SK-N-SH (cell line): ENCODE measurements at regions not wholly inside any gene's neighbourhood (a gene's known extent, or its start where the extent isn't known, plus 50 kb on each side); places are given as distances from the start of the nearest gene placed in this dataset.

Experiments used
- CTCF ChIA-PET: fragments of 300-600, 350-600 bp; formaldehyde crosslinking; extraction: SDS; loops from one replicate; lab custom pipeline; 2021; lab: Yijun Ruan, JAX
- POLR2A ChIA-PET: fragments of 350-600 bp; sonication (Branson Sonifier 250); formaldehyde crosslinking; extraction: SDS; loops from one replicate; lab custom pipeline; 2020; ENCODE audit warnings: antibody characterized with exemption, inconsistent platforms; lab: Yijun Ruan, JAX
- DNase-seq: peaks from one replicate; pipeline ENCODE4 v3.0.0; 2012
- H2AFZ ChIP-seq: fragments of 200-600 bp; sonication (generic); 2 replicates; pipeline ENCODE4 v1.8.1; 2016; ENCODE audit warnings: antibody characterized with exemption, mild to moderate bottlenecking, low read depth
- H3F3A ChIP-seq: fragments of 200-600 bp; sonication (generic); replicated peaks from 2 replicates; pipeline ENCODE3; 2016; ENCODE audit warnings: antibody characterized with exemption, mild to moderate bottlenecking; ENCODE audit not compliant: insufficient read depth
- H3K27ac ChIP-seq, 2 experiments: fragments of 200-500 bp in 1 of 2; fragments of 200-600 bp in 1 of 2; sonication (Bioruptor generic) in 1 of 2; sonication (generic), shearing (Covaris generic) in 1 of 2; 2 replicates each; pipeline versions ENCODE4 v1.5.1 to v1.6.1; 2014 to 2016; ENCODE audit warnings: low read depth in 2 of 2, inconsistent platforms in 1 of 2, low read length in 1 of 2, mild to moderate bottlenecking in 1 of 2, mixed read lengths in 1 of 2
- H3K27me3 ChIP-seq: fragments of 200-600 bp; sonication (generic), shearing (Covaris generic); 2 replicates; pipeline ENCODE4 v1.6.1; 2016; ENCODE audit warnings: mixed run types; ENCODE audit not compliant: insufficient read depth
- H3K36me3 ChIP-seq, 2 experiments: fragments of 200-500 bp in 1 of 2; fragments of 200-600 bp in 1 of 2; sonication (Bioruptor generic) in 1 of 2; sonication (generic) in 1 of 2; replicated peaks in 1 of 2; 2 replicates each; pipeline versions ENCODE3 to v1.5.1; 2014 to 2016; ENCODE audit warnings: low read length in 1 of 2, mild to moderate bottlenecking in 1 of 2; ENCODE audit not compliant: insufficient read depth in 2 of 2, control insufficient read depth in 1 of 2
- H3K4me1 ChIP-seq, 2 experiments: fragments of 200-500 bp in 1 of 2; fragments of 200-600 bp in 1 of 2; sonication (Bioruptor generic) in 1 of 2; sonication (generic), shearing (Covaris generic) in 1 of 2; 2 replicates each; pipeline versions ENCODE4 v1.5.1 to v1.6.1; 2014 to 2016; ENCODE audit warnings: low read depth in 1 of 2, low read length in 1 of 2, mixed run types in 1 of 2; ENCODE audit not compliant: insufficient read depth in 2 of 2, control insufficient read depth in 1 of 2
- H3K4me2 ChIP-seq: fragments of 200-600 bp; sonication (generic), shearing (Covaris generic); 2 replicates; pipeline ENCODE4 v1.6.1; 2017; ENCODE audit warnings: mixed run types
- H3K4me3 ChIP-seq, 2 experiments: fragments of 200-500 bp in 1 of 2; fragments of 200-600 bp in 1 of 2; sonication (Bioruptor generic) in 1 of 2; sonication (generic), shearing (Covaris generic) in 1 of 2; 2 replicates each; pipeline versions ENCODE4 v1.5.1 to v1.8.1; 2014 to 2016; ENCODE audit warnings: low read depth in 2 of 2, inconsistent platforms in 1 of 2, low read length in 1 of 2, mild to moderate bottlenecking in 1 of 2, mixed read lengths in 1 of 2, moderate library complexity in 1 of 2
- H3K79me2 ChIP-seq: fragments of 200-600 bp; sonication (generic); 2 replicates; pipeline ENCODE4 v1.8.1; 2017; ENCODE audit warnings: mild to moderate bottlenecking; ENCODE audit not compliant: insufficient read depth
- H3K9ac ChIP-seq: fragments of 200-600 bp; sonication (generic); 2 replicates; pipeline ENCODE4 v1.6.1; 2017; ENCODE audit warnings: mixed run types
- H3K9me2 ChIP-seq: fragments of 200-600 bp; sonication (generic); 2 replicates; pipeline ENCODE4 v1.6.1; 2017; ENCODE audit warnings: mixed run types
- H3K9me3 ChIP-seq: fragments of 200-600 bp; sonication (generic); 2 replicates; pipeline ENCODE4 v1.6.1; 2017; ENCODE audit warnings: mixed run types, mild to moderate bottlenecking, moderate library complexity
- H4K20me1 ChIP-seq: fragments of 200-600 bp; sonication (generic); 2 replicates; pipeline ENCODE4 v1.6.1; 2017; ENCODE audit warnings: mild to moderate bottlenecking, mixed run types; ENCODE audit not compliant: insufficient read depth
- FOXM1 ChIP-seq: IDR thresholded peaks from 2 replicates; pipeline ENCODE4 v1.4.0; 2012; ENCODE audit warnings: low read depth, mild to moderate bottlenecking
- GABPA ChIP-seq: IDR thresholded peaks from 2 replicates; pipeline ENCODE4 v1.4.0; 2012; ENCODE audit warnings: low read depth, mild to moderate bottlenecking
- GATA2 ChIP-seq: sonication (generic); formaldehyde crosslinking; IDR thresholded peaks from 2 replicates; pipeline ENCODE4 v1.5.0; 2020; ENCODE audit warnings: mild to moderate bottlenecking, missing genetic modification reagents
- IRF3 ChIP-seq: fragments of 150-350 bp; IDR thresholded peaks from 2 replicates; pipeline ENCODE4 v1.6.1; 2016; ENCODE audit warnings: mild to moderate bottlenecking, low read depth, low read length
- JUND ChIP-seq: IDR thresholded peaks from 2 replicates; pipeline ENCODE4 v1.4.0; 2012
- NRF1 ChIP-seq: IDR thresholded peaks from 2 replicates; pipeline ENCODE4 v1.6.1; 2012; ENCODE audit warnings: low read depth, mild to moderate bottlenecking, low read length
- POLR2AphosphoS5 ChIP-seq: IDR thresholded peaks from 2 replicates; pipeline ENCODE4 v1.6.1; 2012; ENCODE audit warnings: low read depth, low read length
- RCOR1 ChIP-seq: fragments of 150-350 bp; IDR thresholded peaks from 2 replicates; pipeline ENCODE4 v1.6.1; 2017; ENCODE audit warnings: antibody characterized with exemption, low read length
- RFX5 ChIP-seq: IDR thresholded peaks from 2 replicates; pipeline ENCODE4 v1.6.1; 2012; ENCODE audit warnings: mild to moderate bottlenecking, improper control_type of control experiment, low read length
- RXRA ChIP-seq: IDR thresholded peaks from 2 replicates; pipeline ENCODE4 v1.4.0; 2012; ENCODE audit warnings: low read depth, mild to moderate bottlenecking, borderline replicate concordance
- SIN3A ChIP-seq: IDR thresholded peaks from 2 replicates; pipeline ENCODE4 v1.6.1; 2012; ENCODE audit warnings: low read depth, mild to moderate bottlenecking, low read length, moderate library complexity, borderline replicate concordance
- TAF1 ChIP-seq: IDR thresholded peaks from 2 replicates; pipeline ENCODE4 v1.6.1; 2012; ENCODE audit warnings: low read depth, mild to moderate bottlenecking, low read length, moderate library complexity, borderline replicate concordance
- WGBS: methylation state at CpG from one replicate; pipeline ENCODE4 v1.1.6; 2017; ENCODE audit warnings: low lambda C conversion rate; 5-methylcytosine and 5-hydroxymethylcytosine counted together
- TF ChIP-seq, protein P1 (sequence below): IDR thresholded peaks from 2 replicates; pipeline ENCODE4 v1.4.0; 2012; ENCODE audit warnings: low read depth
- TF ChIP-seq, protein P2 (sequence below): fragments of 200-600 bp; sonication (generic); IDR thresholded peaks from 2 replicates; pipeline ENCODE4 v1.6.1; 2017; ENCODE audit warnings: antibody characterized with exemption, mild to moderate bottlenecking, moderate library complexity

DNA sequence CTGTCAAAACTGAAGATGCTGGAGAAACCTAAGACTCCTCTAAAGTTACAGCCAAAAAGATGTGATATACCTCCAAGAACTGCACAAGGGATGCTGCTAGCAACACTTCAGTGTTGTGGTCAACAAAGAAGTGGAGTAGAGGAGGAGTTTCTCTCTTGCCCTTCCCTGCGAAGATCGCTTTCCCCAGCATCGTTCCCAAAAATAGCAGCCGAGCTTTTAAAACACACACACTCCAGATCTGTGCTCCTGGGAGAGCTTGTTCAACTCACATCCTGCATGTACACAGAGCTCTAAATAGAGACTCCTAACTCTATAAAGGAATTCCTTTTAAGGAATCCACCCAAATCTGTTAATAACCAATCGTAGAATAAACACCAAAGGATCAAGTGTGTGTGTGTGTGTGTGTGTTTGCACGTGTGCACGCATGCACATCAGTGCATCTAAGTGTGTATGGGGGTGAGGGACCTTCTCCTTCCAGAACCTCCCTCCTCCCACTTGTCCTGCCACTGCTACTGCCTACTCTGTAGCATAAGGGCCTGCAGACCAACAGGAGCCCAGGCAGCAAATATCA, 58.5 kb downstream of the PSMG1 start:
- no peak for DNase-seq
- Histone ChIP-seq H3K79me2 (no peaks in the 10 kb centered on the region), H3K36me3 (no peaks in the 10 kb centered on the region), H3K9me2 (no peaks in the 10 kb centered on the region), H3K9me3 (no peaks in the 10 kb centered on the region)
- no peak for TF ChIP-seq NRF1
- TF ChIP-seq, all 33 proteins: peak for 0
- H3K4me3 ChIP-seq = no peak overlapping the region
- ChIA-PET CTCF (interaction anchor here (0.6 to 2.1 kb wide), 10 partner anchors 7 to 456 kb away, joined by 3 to 8 read pairs (median 4); no protein-coding TSS in a partner anchor), POLR2A (interaction anchor here (0.6 kb wide), 1 partner anchor 46 kb away, joined by 3 read pairs; no protein-coding TSS in a partner anchor)
- no peak overlapping the region for H2AFZ ChIP-seq
- H3K9ac ChIP-seq = no peak overlapping the region
- no peak overlapping the region for H3K27ac ChIP-seq
- H3K4me1 ChIP-seq = peaks cover 0 to 8% of the 10 kb centered on the region in 2 experiments; a peak in 1 of 4 replicates
- no peak overlapping the region for H3K4me2 ChIP-seq
- WGBS = 82% methylated on average over 7 of the region's 7 CpGs
- no peaks in the 10 kb centered on the region for H3F3A ChIP-seq
- no peaks in the 10 kb centered on the region for H3K27me3 ChIP-seq
- no peaks in the 10 kb centered on the region for H4K20me1 ChIP-seq

DNA sequence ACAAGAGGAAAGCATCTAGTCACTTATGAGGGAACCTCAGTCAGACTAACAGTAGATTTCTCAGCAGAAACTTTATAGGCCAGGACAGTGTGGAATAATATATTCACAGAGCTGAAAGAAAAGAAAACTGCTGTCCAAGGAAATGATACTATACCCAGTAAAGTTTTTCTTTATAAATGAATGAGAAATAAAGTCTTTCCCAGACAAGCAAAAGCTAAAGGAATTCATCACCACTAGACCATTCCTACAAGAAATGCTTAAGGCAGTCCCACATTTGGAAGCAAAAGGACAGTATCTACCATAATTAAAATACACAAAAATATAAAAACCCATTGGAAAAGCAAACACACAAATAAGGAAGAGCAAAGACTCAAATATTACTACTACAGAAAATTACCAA, 59.9 kb downstream of the PSMG1 start:
- TF ChIP-seq, protein P1, sequence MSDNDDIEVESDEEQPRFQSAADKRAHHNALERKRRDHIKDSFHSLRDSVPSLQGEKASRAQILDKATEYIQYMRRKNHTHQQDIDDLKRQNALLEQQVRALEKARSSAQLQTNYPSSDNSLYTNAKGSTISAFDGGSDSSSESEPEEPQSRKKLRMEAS = no peak
- no peak for TF ChIP-seq JUND
- TF ChIP-seq SIN3A = no peak
- TF ChIP-seq GATA2 (CRISPR knock-in tag) = no peak
- no peak for TF ChIP-seq TAF1
- no peak for TF ChIP-seq FOXM1
- no peak for TF ChIP-seq RFX5
- TF ChIP-seq RXRA = no peak
- TF ChIP-seq, protein P2, sequence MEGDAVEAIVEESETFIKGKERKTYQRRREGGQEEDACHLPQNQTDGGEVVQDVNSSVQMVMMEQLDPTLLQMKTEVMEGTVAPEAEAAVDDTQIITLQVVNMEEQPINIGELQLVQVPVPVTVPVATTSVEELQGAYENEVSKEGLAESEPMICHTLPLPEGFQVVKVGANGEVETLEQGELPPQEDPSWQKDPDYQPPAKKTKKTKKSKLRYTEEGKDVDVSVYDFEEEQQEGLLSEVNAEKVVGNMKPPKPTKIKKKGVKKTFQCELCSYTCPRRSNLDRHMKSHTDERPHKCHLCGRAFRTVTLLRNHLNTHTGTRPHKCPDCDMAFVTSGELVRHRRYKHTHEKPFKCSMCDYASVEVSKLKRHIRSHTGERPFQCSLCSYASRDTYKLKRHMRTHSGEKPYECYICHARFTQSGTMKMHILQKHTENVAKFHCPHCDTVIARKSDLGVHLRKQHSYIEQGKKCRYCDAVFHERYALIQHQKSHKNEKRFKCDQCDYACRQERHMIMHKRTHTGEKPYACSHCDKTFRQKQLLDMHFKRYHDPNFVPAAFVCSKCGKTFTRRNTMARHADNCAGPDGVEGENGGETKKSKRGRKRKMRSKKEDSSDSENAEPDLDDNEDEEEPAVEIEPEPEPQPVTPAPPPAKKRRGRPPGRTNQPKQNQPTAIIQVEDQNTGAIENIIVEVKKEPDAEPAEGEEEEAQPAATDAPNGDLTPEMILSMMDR = no peak
- no peak for TF ChIP-seq IRF3
- TF ChIP-seq RCOR1 = no peak
- TF ChIP-seq POLR2AphosphoS5 = no peak
- TF ChIP-seq GABPA = no peak
- H3K27me3 ChIP-seq = no peaks in the 10 kb centered on the region
- H3K9me2 ChIP-seq = no peaks in the 10 kb centered on the region
- H3K36me3 ChIP-seq = no peaks in the 10 kb centered on the region
- H3K4me1 ChIP-seq = peaks cover 0 to 8% of the 10 kb centered on the region in 2 experiments; a peak in 1 of 4 replicates
- H3K9ac ChIP-seq = no peak overlapping the region
- H4K20me1 ChIP-seq = no peaks in the 10 kb centered on the region
- no peaks in the 10 kb centered on the region for H3F3A ChIP-seq
- no peak overlapping the region for H2AFZ ChIP-seq
- H3K79me2 ChIP-seq = no peaks in the 10 kb centered on the region
- no peak overlapping the region for H3K4me3 ChIP-seq
- POLR2A ChIA-PET = no interaction called here
- no peak for DNase-seq
- no peak overlapping the region for H3K27ac ChIP-seq
- H3K9me3 ChIP-seq = no peaks in the 10 kb centered on the region
- H3K4me2 ChIP-seq = no peak overlapping the region
- CTCF ChIA-PET = interaction anchor here (1.5 to 3.6 kb wide), 3 partner anchors 14 to 391 kb away, joined by 3 to 14 read pairs (median 7); no protein-coding TSS in a partner anchor
